ENCODE measurements at regions not wholly inside any gene's neighbourhood (a gene's known extent, or its start where the extent isn't known, plus 50 kb on each side); places are given as distances from the start of the nearest gene placed in this dataset.

GRCh38 chr6:47402081-47402480, 75.5 kb upstream of the CD2AP start:
- no peak overlapping the region for H3K27ac ChIP-seq (ENCODE audit: low read depth in 2 of 2, low read length in 1 of 2)
- ChIA-PET POLR2A (no interaction called here), CTCF (no interaction called here)
- 30% methylated on average over 3 of the region's 3 CpGs for WGBS (ENCODE audit: low lambda C conversion rate)
- H3K9ac ChIP-seq = no peak overlapping the region
- no peaks in the 10 kb centered on the region for H3K36me3 ChIP-seq (replicated peaks in 1 of 2; ENCODE audit: control insufficient read depth in 1 of 2, insufficient read depth in 2 of 2, low read length in 1 of 2)
- no peaks in the 10 kb centered on the region for H4K20me1 ChIP-seq (ENCODE audit: insufficient read depth)
- H3K4me1 ChIP-seq (ENCODE audit: control insufficient read depth in 1 of 2, insufficient read depth in 2 of 2, low read depth in 1 of 2, low read length in 1 of 2) = no peaks in the 10 kb centered on the region
- H3K9me2 ChIP-seq = no peaks in the 10 kb centered on the region
- no peak overlapping the region for H3K4me2 ChIP-seq
- no peaks in the 10 kb centered on the region for H3K9me3 ChIP-seq
- no peak for DNase-seq
- H3K4me3 ChIP-seq (ENCODE audit: low read depth in 2 of 2, low read length in 1 of 2) = no peak overlapping the region
- H3F3A ChIP-seq (replicated peaks; ENCODE audit: insufficient read depth) = no peaks in the 10 kb centered on the region
- H2AFZ ChIP-seq (ENCODE audit: low read depth) = no peak overlapping the region
- no peaks in the 10 kb centered on the region for H3K79me2 ChIP-seq (ENCODE audit: insufficient read depth)
- no peaks in the 10 kb centered on the region; the same call in 1 of the 2 replicates for H3K27me3 ChIP-seq (ENCODE audit: insufficient read depth)
- TF ChIP-seq MAX (IDR thresholded peaks at IDR 0.05; ENCODE audit: low read depth) = no peak
- no peak for TF ChIP-seq FOXM1 (IDR thresholded peaks at IDR 0.05; ENCODE audit: low read depth)
- no peak for TF ChIP-seq CTCF (IDR thresholded peaks at IDR 0.05)
- no peak for TF ChIP-seq POLR2AphosphoS5 (IDR thresholded peaks at IDR 0.05; ENCODE audit: low read depth, low read length)
- no peak for TF ChIP-seq IRF3 (IDR thresholded peaks at IDR 0.05; ENCODE audit: low read depth, low read length)
- TF ChIP-seq RCOR1 (IDR thresholded peaks at IDR 0.05; ENCODE audit: low read length) = no peak
- no peak for TF ChIP-seq EZH2phosphoT487 (IDR thresholded peaks at IDR 0.05; ENCODE audit: borderline replicate concordance, low read depth)
- no peak for TF ChIP-seq RAD21 (IDR thresholded peaks at IDR 0.05; ENCODE audit: low read length)
- no peak for TF ChIP-seq YY1 (IDR thresholded peaks at IDR 0.05; ENCODE audit: low read depth)
- TF ChIP-seq PBX3 (IDR thresholded peaks at IDR 0.05) = no peak
- TF ChIP-seq RFX5 (IDR thresholded peaks at IDR 0.05; ENCODE audit: low read length) = no peak
- TF ChIP-seq FOSL2 (IDR thresholded peaks at IDR 0.05; ENCODE audit: borderline replicate concordance, low read depth) = no peak
- TF ChIP-seq REST (IDR thresholded peaks at IDR 0.05; ENCODE audit: low read depth, low read length) = no peak
- TF ChIP-seq SIN3A (IDR thresholded peaks at IDR 0.05; ENCODE audit: borderline replicate concordance, low read depth, low read length) = no peak
- no peak for TF ChIP-seq TAF1 (IDR thresholded peaks at IDR 0.05; ENCODE audit: borderline replicate concordance, low read depth, low read length)
- no peak for TF ChIP-seq JUND (IDR thresholded peaks at IDR 0.05)
- TF ChIP-seq EP300 (IDR thresholded peaks at IDR 0.05; ENCODE audit: borderline replicate concordance in 1 of 2, low read depth in 1 of 2, low read length in 1 of 2) = no peak
